HG03469 (cell line): ENCODE measurements at regions not wholly inside any gene's neighbourhood (a gene's known extent, or its start where the extent isn't known, plus 50 kb on each side); places are given as distances from the start of the nearest gene placed in this dataset.
"Not testable (repeated sequence)": the region's sequence is repeated elsewhere in the genome, so short reads cannot be mapped to it uniquely, and the experiment has no call there.

ENCODE experiments used
- ATAC-seq: cut with Tn5 transposase; IDR thresholded peaks from one replicate; pipeline ENCODE4 v1.9.1; 2021; ENCODE audit warnings: mild to moderate bottlenecking, moderate library complexity, moderate number of reproducible peaks; ENCODE audit not compliant: unreplicated experiment

GRCh38 chr7:104956753-104957450 is 57.1 kb upstream of the KMT2E start:
- ATAC-seq: peak; percentile 91

GRCh38 chr7:104958371-104958865 is 55.6 kb upstream of the KMT2E start:
- no peak for ATAC-seq

- not testable (repeated sequence) for ATAC-seq
These were observed 54.5 kb upstream of the KMT2E start for GRCh38 chr7:104959483-104959882.

GRCh38 chr7:104960741-104961448 is 53.1 kb upstream of the KMT2E start:
- no peak for ATAC-seq

GRCh38 chr7:104961821-104962220 is 52.2 kb upstream of the KMT2E start:
- ATAC-seq: no peak

- no peak for ATAC-seq
These were observed 51.2 kb upstream of the KMT2E start for GRCh38 chr7:104962781-104963180.

GRCh38 chr7:104963378-104963990 is 50.5 kb upstream of the KMT2E start:
- ATAC-seq: no peak

GRCh38 chr7:104963991-104964385 is 50.0 kb upstream of the KMT2E start:
- no peak for ATAC-seq
